ES-I3 (cell line): ENCODE measurements at regions not wholly inside any gene's neighbourhood (a gene's known extent, or its start where the extent isn't known, plus 50 kb on each side); places are given as distances from the start of the nearest gene placed in this dataset.

Source experiments
- H3K36me3 ChIP-seq: 2 replicates; pipeline ENCODE4 v1.6.1; 2013; ENCODE audit warnings: mild to moderate bottlenecking, low read length, control low read depth, moderate library complexity; ENCODE audit not compliant: insufficient read depth
- H3K4me1 ChIP-seq: 2 replicates; pipeline ENCODE4 v1.6.1; 2013; ENCODE audit warnings: mild to moderate bottlenecking, control low read depth, low read length; ENCODE audit not compliant: insufficient read depth
- H3K9ac ChIP-seq: 2 replicates; pipeline ENCODE4 v1.6.1; 2013; ENCODE audit warnings: low read depth, mild to moderate bottlenecking, low read length, moderate library complexity
- H3K9me3 ChIP-seq: 2 replicates; pipeline ENCODE4 v1.6.1; 2013; ENCODE audit warnings: mild to moderate bottlenecking, low read length, moderate library complexity; ENCODE audit not compliant: control insufficient read depth, insufficient read depth

DNA sequence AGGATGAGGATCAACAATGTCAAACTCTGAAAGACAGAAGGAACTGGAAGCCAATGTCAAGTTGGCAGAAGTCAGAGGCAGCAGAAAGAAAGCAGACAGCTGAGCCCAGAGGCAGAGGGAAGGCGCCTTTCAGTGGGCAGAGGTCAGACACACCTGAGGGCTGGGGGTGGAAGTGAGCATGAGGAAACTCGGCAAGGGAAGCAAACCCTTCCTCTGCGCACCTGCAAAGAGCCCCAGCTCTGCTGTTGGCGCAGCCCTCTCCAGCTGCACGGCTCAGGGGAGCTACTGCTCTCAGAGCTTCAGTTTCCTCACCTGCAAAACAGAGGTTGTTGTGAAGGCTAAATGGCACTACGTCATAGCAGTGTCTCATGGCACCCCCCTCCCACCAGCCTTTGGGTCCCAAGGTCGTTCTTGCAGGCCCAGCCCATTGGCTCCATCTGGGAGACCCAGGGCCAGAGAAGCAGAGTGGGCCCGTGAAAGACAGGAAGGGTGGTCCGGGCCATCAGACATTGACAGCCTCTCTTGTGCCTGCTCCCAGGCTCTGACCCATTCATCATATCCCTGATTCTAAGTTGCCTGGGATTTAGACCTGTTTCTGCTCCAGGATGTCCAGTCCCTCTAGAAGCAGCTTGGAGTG, 53.3 kb upstream of the SLC6A11 start:
- no peak overlapping the region for H3K9ac ChIP-seq
- H3K4me1 ChIP-seq, result 0 out of 2 replicates have a peak, but pooled peaks cover 4% of the 10 kb centered on the region
- H3K36me3 ChIP-seq, result no peaks in the 10 kb centered on the region
- H3K9me3 ChIP-seq, result no peaks in the 10 kb centered on the region

DNA sequence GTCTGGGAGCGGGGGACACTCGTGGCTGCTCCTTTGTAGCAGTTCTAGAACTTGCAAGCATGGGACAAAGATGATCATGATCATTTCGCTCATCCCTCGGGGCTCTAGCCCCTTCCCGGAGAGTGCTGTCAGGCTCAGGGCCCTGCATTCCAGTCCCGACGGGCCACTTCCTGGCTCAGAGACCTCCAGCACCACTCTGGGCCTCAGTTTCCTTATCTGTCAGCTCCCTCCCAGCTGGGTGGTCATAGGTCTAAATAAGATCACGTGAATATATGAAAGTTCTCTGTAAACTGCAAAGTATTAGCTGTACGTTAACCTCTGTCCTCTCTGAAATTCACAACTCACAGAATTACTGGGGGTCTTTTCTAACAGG, 52.8 kb upstream of the SLC6A11 start:
- 0 out of 2 replicates have a peak, but pooled peaks cover 4% of the 10 kb centered on the region for H3K4me1 ChIP-seq
- H3K9ac ChIP-seq, result no peak overlapping the region
- no peaks in the 10 kb centered on the region for H3K9me3 ChIP-seq
- no peaks in the 10 kb centered on the region for H3K36me3 ChIP-seq

DNA sequence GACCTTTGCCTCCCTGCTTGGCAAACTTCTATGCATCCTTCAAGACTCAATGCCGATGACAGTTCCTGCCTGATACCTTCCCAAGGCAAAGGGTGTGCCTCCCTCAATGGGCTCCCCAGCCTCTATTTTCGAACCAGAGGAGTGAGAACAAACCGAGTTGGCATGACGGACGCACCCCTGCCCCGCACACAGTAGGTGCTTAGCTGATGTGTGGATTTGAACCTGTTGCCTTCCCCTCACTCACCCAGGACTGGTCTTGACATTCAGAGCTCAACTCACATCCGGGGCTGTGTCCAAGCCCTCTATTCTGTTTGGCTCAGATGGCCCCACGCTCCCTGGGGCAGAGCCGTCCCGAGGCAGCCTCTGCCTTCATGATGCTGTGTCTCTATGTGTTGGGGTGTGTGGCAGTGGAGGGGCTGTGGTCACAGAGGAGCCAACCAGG, 52.2 kb upstream of the SLC6A11 start:
- no peaks in the 10 kb centered on the region for H3K9me3 ChIP-seq
- no peak overlapping the region for H3K9ac ChIP-seq
- H3K36me3 ChIP-seq, result no peaks in the 10 kb centered on the region
- 0 out of 2 replicates have a peak, but pooled peaks cover 4% of the 10 kb centered on the region for H3K4me1 ChIP-seq

DNA sequence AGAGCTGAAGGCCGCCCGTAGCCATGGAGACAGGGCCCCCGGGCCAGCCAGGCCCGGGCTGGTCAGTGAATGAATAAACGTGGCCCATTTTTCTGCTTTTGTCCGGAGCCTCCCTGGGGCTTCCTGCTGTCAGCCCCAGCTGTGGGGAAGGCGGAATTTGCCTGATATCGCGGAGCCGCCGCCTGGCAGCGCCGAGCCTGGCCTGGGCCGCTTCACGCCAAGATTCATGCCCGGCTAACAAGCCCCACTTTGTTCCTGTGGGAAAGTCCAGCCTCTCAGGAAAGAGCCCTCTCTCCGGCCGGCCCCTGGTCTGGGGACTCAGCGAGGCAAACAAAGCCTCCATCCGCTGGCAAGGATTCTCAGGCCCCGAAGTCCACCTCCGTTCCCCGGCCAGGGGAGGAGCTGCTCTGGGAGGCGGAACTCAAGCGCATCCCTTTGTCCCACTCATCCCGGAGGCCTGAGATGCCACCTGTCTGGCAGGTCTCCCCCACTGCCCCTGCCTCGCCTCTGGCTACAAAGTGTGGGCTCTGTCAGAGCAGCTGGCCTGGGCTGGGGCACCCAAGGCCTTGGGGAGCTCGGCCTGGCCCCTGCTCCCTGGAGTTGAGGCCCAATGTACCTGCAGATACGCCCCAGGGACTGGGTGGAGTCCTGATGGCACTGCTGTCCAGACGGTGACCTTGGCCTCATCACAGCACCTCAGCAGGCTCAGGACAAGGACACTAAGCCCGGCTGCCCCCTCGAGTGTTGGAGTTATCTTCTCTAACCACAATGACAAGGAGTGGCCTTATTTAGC, 51.6 kb upstream of the SLC6A11 start:
- no peak overlapping the region for H3K9ac ChIP-seq
- no peaks in the 10 kb centered on the region for H3K9me3 ChIP-seq
- H3K4me1 ChIP-seq, result 0 out of 2 replicates have a peak, but pooled peaks cover 4% of the 10 kb centered on the region
- H3K36me3 ChIP-seq, result no peaks in the 10 kb centered on the region

DNA sequence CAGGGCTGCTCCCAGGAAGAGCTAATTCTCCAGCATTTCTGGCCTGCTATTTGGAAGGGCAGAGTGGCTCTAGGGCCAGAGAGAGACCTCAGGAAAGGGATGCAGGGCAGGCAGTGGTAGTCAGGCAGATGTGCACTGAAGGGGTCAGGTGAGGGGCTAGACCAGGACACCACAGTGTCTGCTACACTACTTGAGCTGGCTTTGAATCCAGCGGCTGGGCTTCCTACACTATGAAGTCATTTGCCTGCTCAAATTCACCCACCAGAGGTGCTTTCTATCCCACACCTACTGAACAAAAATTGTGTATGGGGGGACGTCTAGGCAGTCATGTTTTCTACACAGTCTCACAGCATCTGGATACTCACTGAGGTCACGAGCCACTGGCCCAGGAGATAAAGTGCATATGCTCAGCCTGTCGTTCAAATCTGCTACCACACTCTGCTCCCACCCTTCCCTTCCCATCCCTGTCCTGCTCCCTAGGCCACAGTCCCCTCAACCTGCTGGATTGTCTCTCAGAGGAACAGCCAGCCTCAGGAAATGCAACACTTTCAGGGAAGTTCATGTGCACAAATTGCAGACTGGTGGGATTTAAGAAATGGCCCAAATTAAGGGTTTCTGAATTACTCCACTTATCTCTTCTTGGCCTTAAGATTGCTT, 49.9 kb upstream of the SLC6A11 start:
- Histone ChIP-seq H3K9ac (no peak overlapping the region), H3K9me3 (no peaks in the 10 kb centered on the region), H3K36me3 (no peaks in the 10 kb centered on the region), H3K4me1 (0 out of 2 replicates have a peak, but pooled peaks cover 4% of the 10 kb centered on the region)
